DOHH2 (cell line): ENCODE measurements at regions not wholly inside any gene's neighbourhood (a gene's known extent, or its start where the extent isn't known, plus 50 kb on each side); places are given as distances from the start of the nearest gene placed in this dataset.

Experiments used
- H3F3A ChIP-seq: fragments of 200-600 bp; sonication (generic), shearing (Covaris generic); 2 replicates; pipeline ENCODE4 v1.6.0; 2016; ENCODE audit warnings: antibody characterized with exemption, mild to moderate bottlenecking; ENCODE audit not compliant: control insufficient read depth, insufficient read depth
- H3K27ac ChIP-seq: fragments of 200-600 bp; sonication (generic); 2 replicates; pipeline ENCODE4 v1.5.1; 2014; ENCODE audit warnings: low read depth, mild to moderate bottlenecking, low read length, moderate library complexity
- H3K27me3 ChIP-seq: fragments of 200-600 bp; sonication (generic); 2 replicates; pipeline ENCODE4 v1.6.1; 2014; ENCODE audit warnings: mild to moderate bottlenecking, low read length, mixed read lengths; ENCODE audit not compliant: control insufficient read depth
- H3K36me3 ChIP-seq: fragments of 200-600 bp; sonication (generic); 2 replicates; pipeline ENCODE4 v1.6.1; 2014; ENCODE audit warnings: mild to moderate bottlenecking, low read length, moderate library complexity, mixed read lengths; ENCODE audit not compliant: control insufficient read depth
- H3K4me1 ChIP-seq: fragments of 200-600 bp; sonication (generic); 2 replicates; pipeline ENCODE4 v1.6.1; 2014; ENCODE audit warnings: mild to moderate bottlenecking, low read length, mixed read lengths; ENCODE audit not compliant: control insufficient read depth
- H3K4me2 ChIP-seq: fragments of 200-600 bp; sonication (generic); 2 replicates; pipeline ENCODE4 v1.6.0; 2014; ENCODE audit warnings: mild to moderate bottlenecking, low read length, moderate library complexity
- H3K4me3 ChIP-seq: fragments of 200-600 bp; sonication (generic); 2 replicates; pipeline ENCODE4 v1.5.1; 2014; ENCODE audit warnings: mild to moderate bottlenecking, low read length, mixed read lengths
- H3K79me2 ChIP-seq: fragments of 200-600 bp; sonication (generic); 2 replicates; pipeline ENCODE4 v1.6.1; 2014; ENCODE audit warnings: mild to moderate bottlenecking, low read length, mixed read lengths; ENCODE audit not compliant: control insufficient read depth
- H3K9me2 ChIP-seq: fragments of 200-600 bp; sonication (generic); replicated peaks from 2 replicates; pipeline ENCODE4 v1.6.1; 2014; ENCODE audit warnings: mild to moderate bottlenecking, low read length, mixed read lengths; ENCODE audit not compliant: control insufficient read depth
- H3K9me3 ChIP-seq: fragments of 200-600 bp; sonication (generic); 2 replicates; pipeline ENCODE4 v1.6.1; 2014; ENCODE audit warnings: antibody characterized with exemption, low read length, mixed read lengths; ENCODE audit not compliant: control insufficient read depth, insufficient read depth
- H4K20me1 ChIP-seq: fragments of 200-600 bp; sonication (generic); 2 replicates; pipeline ENCODE4 v1.6.0; 2014; ENCODE audit warnings: low read depth, mild to moderate bottlenecking, antibody characterized with exemption, low read length, moderate library complexity; ENCODE audit not compliant: control insufficient read depth, insufficient read depth
- CTCF ChIP-seq: fragments of 200-600 bp; sonication (generic); IDR thresholded peaks from one replicate; pipeline ENCODE4 v1.5.1; 2014; ENCODE audit warnings: antibody characterized with exemption, mild to moderate bottlenecking, low read depth, low read length; ENCODE audit not compliant: poor library complexity, severe bottlenecking
- EZH2phosphoT487 ChIP-seq: fragments of 200-600 bp; sonication (generic); IDR thresholded peaks from 2 replicates; pipeline ENCODE4 v1.6.1; 2017; ENCODE audit warnings: borderline replicate concordance, mild to moderate bottlenecking, antibody characterized with exemption, low read length, moderate library complexity, mixed read lengths

- no peaks in the 10 kb centered on the region for H3K36me3 ChIP-seq
- H3K79me2 ChIP-seq = no peaks in the 10 kb centered on the region
- H3K9me3 ChIP-seq = peaks cover 5% of the 10 kb centered on the region; the same call in 1 of the 2 replicates
- no peak overlapping the region for H3K4me2 ChIP-seq
- no peak overlapping the region for H3K27ac ChIP-seq
- H3K27me3 ChIP-seq = no peaks in the 10 kb centered on the region
- H3K4me1 ChIP-seq = peaks cover 4% of the 10 kb centered on the region; the same call in 1 of the 2 replicates
- no peaks in the 10 kb centered on the region for H3F3A ChIP-seq
- H3K4me3 ChIP-seq = no peak overlapping the region
- H4K20me1 ChIP-seq = no peaks in the 10 kb centered on the region
- no peak for TF ChIP-seq CTCF
- no peaks in the 10 kb centered on the region for H3K9me2 ChIP-seq
Observed at GRCh38 chr20:52895701-52896100, 76.5 kb upstream of the TSHZ2 start.

GRCh38 chr20:52895235-52895634, 76.9 kb upstream of the TSHZ2 start:
- no peak overlapping the region for H3K4me3 ChIP-seq
- H3K4me2 ChIP-seq = no peak overlapping the region
- H3K9me3 ChIP-seq = peaks cover 5% of the 10 kb centered on the region; the same call in 1 of the 2 replicates
- H3K4me1 ChIP-seq = peaks cover 4% of the 10 kb centered on the region; the same call in 1 of the 2 replicates
- no peak overlapping the region for H3K27ac ChIP-seq
- H3K9me2 ChIP-seq = no peaks in the 10 kb centered on the region
- no peaks in the 10 kb centered on the region for H3K36me3 ChIP-seq
- no peaks in the 10 kb centered on the region for H3F3A ChIP-seq
- no peaks in the 10 kb centered on the region for H3K27me3 ChIP-seq
- H3K79me2 ChIP-seq = no peaks in the 10 kb centered on the region
- H4K20me1 ChIP-seq = no peaks in the 10 kb centered on the region
- TF ChIP-seq CTCF (no peak), EZH2phosphoT487 (no peak)

- no peaks in the 10 kb centered on the region for H3K9me2 ChIP-seq
- no peaks in the 10 kb centered on the region for H3K79me2 ChIP-seq
- H3K4me1 ChIP-seq = peaks cover 4% of the 10 kb centered on the region; the same call in 1 of the 2 replicates
- no peak overlapping the region for H3K4me3 ChIP-seq
- H4K20me1 ChIP-seq = no peaks in the 10 kb centered on the region
- peaks cover 5% of the 10 kb centered on the region; the same call in 1 of the 2 replicates for H3K9me3 ChIP-seq
- TF ChIP-seq EZH2phosphoT487 = no peak
- no peak for TF ChIP-seq CTCF
- no peak overlapping the region for H3K27ac ChIP-seq
- no peaks in the 10 kb centered on the region for H3K36me3 ChIP-seq
- no peaks in the 10 kb centered on the region for H3F3A ChIP-seq
- H3K4me2 ChIP-seq = no peak overlapping the region
- no peaks in the 10 kb centered on the region for H3K27me3 ChIP-seq
Observed at GRCh38 chr20:52893498-52893897, 78.7 kb upstream of the TSHZ2 start.

- no peak for TF ChIP-seq EZH2phosphoT487
- Histone ChIP-seq H3K9me2 (no peaks in the 10 kb centered on the region), H3K4me2 (no peak overlapping the region), H3K4me3 (no peak overlapping the region), H3K9me3 (peaks cover 5% of the 10 kb centered on the region; the same call in 1 of the 2 replicates), H3K27me3 (no peaks in the 10 kb centered on the region), H3K36me3 (no peaks in the 10 kb centered on the region), H3K79me2 (no peaks in the 10 kb centered on the region), H4K20me1 (no peaks in the 10 kb centered on the region), H3F3A (no peaks in the 10 kb centered on the region), H3K4me1 (peaks cover 4% of the 10 kb centered on the region; the same call in 1 of the 2 replicates), H3K27ac (no peak overlapping the region)
Observed at GRCh38 chr20:52892023-52892422, 80.1 kb upstream of the TSHZ2 start.
